Activated CD8-positive, alpha-beta memory T cell treated with anti-CD3 and anti-CD28 coated beads, Interleukin-2, amount 10 ng/mL, durations not matched to agents 7 days and 5 days (primary cell): ENCODE measurements at regions not wholly inside any gene's neighbourhood (a gene's known extent, or its start where the extent isn't known, plus 50 kb on each side); places are given as distances from the start of the nearest gene placed in this dataset.
"Not testable (repeated sequence)": the region's sequence is repeated elsewhere in the genome, so short reads cannot be mapped to it uniquely, and the experiment has no call there.

Experiments used
- ATAC-seq: fragments of 150-1000 bp; cut with Tn5 transposase; one replicate; pipeline ENCODE4 v1.10.0; 2021; ENCODE audit warnings: moderate library complexity
- CTCF ChIA-PET: fragments of 350-600 bp; sonication (Branson Sonifier 250); formaldehyde crosslinking; loops from one replicate; lab custom pipeline; 2021; ENCODE audit warnings: antibody characterized with exemption; lab: Charles Lee
- DNase-seq: peaks from one replicate; pipeline ENCODE4 v3.0.0-alpha.2; 2020
- H3K27ac Mint-ChIP-seq: one replicate; pipeline ENCODE4 v1.8.0; 2021; ENCODE audit warnings: mild to moderate bottlenecking, mixed read lengths
- H3K27me3 Mint-ChIP-seq: one replicate; pipeline ENCODE4 v1.8.0; 2021; ENCODE audit warnings: mixed read lengths
- H3K36me3 Mint-ChIP-seq: one replicate; pipeline ENCODE4 v1.8.0; 2021; ENCODE audit warnings: mild to moderate bottlenecking, mixed read lengths
- H3K4me1 Mint-ChIP-seq: one replicate; pipeline ENCODE4 v1.8.0; 2021; ENCODE audit warnings: mixed read lengths
- H3K4me3 Mint-ChIP-seq: one replicate; pipeline ENCODE4 v1.8.0; 2021; ENCODE audit warnings: mild to moderate bottlenecking, moderate library complexity, mixed read lengths
- H3K9me3 Mint-ChIP-seq: one replicate; pipeline ENCODE4 v1.8.0; 2022; ENCODE audit warnings: low read depth, mixed read lengths

DNA sequence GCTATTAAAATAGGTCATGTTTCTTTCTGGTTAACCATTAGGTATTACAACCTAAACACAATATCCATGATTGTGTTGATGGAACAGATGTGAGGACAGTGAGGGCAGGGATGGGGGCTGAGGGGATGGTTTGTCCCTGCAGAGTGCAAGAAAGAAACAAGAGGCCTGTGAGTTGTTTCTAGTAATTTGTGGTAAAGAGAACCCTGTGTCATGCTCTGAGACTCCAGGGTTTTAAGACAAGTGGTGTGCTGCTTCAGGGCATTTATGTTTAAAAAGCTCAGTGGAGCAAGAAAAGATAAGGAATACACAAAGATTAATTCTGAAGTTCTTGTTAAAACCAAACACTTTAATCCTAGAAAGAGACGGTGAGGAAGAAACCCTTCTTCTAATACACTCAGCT, 656.5 kb downstream of the TLE1 start:
- Mint-ChIP-seq H3K27me3 (no peaks in the 10 kb centered on the region), H3K27ac (no peak overlapping the region), H3K36me3 (no peaks in the 10 kb centered on the region), H3K4me3 (no peak overlapping the region), H3K9me3 (peaks cover 2% of the 10 kb centered on the region), H3K4me1 (no peaks in the 10 kb centered on the region)
- CTCF ChIA-PET = no interaction called here
- no peak for DNase-seq
- ATAC-seq = no peak

DNA sequence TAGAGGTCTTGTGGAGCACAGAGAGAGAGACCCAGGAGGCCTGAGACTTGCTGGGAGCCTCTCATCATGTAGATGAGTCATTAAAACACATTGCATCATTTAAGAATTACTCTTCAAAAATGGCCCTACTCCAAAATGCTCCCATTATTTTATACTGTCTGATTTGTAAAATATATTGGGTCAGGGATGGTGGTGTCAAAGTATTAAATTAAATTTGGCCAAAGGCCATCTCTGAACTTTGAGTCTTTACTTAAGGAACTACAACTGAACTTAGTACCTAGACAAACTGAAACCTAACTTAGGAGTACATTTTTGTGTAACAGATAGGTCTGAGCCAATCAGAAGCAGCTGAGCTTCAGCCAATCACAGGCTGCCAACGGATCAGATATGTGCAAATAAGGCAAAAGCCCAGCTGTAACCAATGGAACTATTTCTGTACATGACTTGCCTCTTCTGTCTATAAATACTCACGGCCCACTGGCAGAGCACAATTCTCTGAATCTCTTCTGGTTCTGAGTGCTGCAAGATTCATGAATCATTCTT, 657.2 kb downstream of the TLE1 start:
- DNase-seq (no peak), ATAC-seq (no peak)
- H3K4me3 Mint-ChIP-seq = no peak overlapping the region
- CTCF ChIA-PET = no interaction called here
- no peaks in the 10 kb centered on the region for H3K4me1 Mint-ChIP-seq
- H3K27me3 Mint-ChIP-seq = no peaks in the 10 kb centered on the region
- no peak overlapping the region for H3K27ac Mint-ChIP-seq
- peaks cover 2% of the 10 kb centered on the region for H3K9me3 Mint-ChIP-seq
- no peaks in the 10 kb centered on the region for H3K36me3 Mint-ChIP-seq

DNA sequence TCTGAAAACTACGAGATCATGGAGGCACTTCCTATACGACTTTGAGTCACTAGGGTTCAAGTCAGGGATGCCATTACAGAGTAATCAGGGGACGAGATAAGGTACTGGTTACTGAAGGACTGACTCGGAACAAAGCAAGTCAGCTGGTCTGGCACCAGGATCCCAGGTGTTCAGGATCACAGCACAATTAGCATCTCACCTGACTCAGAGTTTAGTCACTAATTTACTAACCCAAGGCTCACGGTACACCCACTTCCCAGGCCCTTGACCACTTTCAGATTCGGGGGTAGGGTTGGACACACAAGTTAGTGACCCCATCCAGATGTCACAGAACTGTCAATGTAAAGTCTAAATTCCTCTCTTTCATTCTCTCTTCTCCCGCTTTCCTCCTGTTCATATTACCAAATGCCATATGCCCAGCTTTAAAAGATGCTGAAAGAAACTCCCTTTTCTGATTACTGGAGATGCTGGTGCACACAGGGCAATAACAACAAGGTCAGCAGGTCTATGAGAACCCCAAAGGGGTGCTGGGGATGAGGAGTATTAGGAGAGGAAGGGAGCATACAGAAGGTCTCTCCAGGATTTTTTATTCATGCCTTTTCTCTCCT, 657.8 kb downstream of the TLE1 start:
- CTCF ChIA-PET = no interaction called here
- ATAC-seq = no peak
- Mint-ChIP-seq H3K36me3 (no peaks in the 10 kb centered on the region), H3K9me3 (peaks cover 2% of the 10 kb centered on the region), H3K4me3 (no peak overlapping the region), H3K27me3 (no peaks in the 10 kb centered on the region), H3K27ac (no peak overlapping the region), H3K4me1 (no peaks in the 10 kb centered on the region)
- no peak for DNase-seq

DNA sequence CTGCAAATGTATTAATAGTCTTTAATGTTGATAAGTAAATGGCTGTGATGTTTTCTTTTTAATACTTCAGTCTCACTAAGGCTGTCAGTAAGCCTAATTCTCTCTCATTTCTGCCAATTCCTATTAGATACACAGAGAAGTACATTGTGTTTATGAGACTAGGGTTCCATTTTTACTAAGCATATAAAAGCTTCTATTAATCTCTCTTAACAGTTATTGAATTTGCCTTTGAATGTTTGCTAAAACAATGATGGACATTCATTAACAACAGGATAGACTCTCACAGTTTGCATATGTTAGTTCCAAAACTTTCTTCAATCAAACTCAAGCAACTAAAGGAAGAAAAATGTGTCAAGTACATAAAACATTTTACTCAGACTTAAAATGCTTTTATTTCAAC, 659.3 kb downstream of the TLE1 start:
- CTCF ChIA-PET = no interaction called here
- ATAC-seq = no peak
- no peaks in the 10 kb centered on the region for H3K27me3 Mint-ChIP-seq
- no peak overlapping the region for H3K27ac Mint-ChIP-seq
- peaks cover 2% of the 10 kb centered on the region for H3K9me3 Mint-ChIP-seq
- DNase-seq = no peak
- no peaks in the 10 kb centered on the region for H3K4me1 Mint-ChIP-seq
- no peak overlapping the region for H3K4me3 Mint-ChIP-seq
- H3K36me3 Mint-ChIP-seq = no peaks in the 10 kb centered on the region

DNA sequence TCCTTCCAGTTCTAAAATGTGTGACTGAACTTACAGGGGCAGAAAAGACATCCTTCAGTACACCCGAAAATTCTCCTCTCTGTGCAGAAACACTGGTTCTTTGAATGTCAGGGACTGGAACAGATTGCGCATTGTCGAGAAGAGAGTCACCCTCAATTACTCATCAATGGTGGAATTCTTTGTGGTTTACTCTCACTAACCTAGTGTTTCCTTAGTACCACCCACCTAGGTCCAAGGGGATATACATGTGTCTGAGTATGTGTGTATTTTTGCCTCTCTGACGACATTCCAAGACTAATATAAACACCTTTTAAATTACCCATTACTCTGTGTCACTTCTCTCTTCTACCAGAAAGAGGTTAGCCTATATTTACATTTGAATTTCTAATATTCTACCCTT, 660.8 kb downstream of the TLE1 start:
- DNase-seq (no peak), ATAC-seq (no peak)
- Mint-ChIP-seq H3K4me3 (no peak overlapping the region), H3K27me3 (no peaks in the 10 kb centered on the region), H3K36me3 (no peaks in the 10 kb centered on the region), H3K27ac (no peak overlapping the region), H3K4me1 (no peaks in the 10 kb centered on the region), H3K9me3 (peaks cover 5% of the 10 kb centered on the region)
- CTCF ChIA-PET = no interaction called here

DNA sequence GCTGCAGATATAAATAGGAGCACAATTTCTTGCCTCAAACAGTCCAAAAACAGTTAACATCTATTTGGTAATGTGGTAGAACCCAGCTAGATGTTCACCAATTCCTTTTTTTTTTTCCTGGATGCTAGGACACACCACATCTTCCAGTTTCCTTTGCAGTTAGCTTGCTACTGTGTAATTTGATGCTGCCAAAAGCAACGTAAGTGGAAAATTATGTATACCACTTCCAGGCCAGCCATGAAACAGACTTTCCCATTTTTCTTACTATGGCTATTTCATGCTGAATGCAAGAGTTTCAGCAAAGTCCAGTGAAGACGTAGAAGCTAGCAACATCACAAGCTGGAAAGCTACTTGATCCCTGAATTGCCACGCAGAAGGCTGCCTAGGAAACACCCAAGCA, 667.2 kb downstream of the TLE1 start:
- H3K27me3 Mint-ChIP-seq = no peaks in the 10 kb centered on the region
- H3K4me1 Mint-ChIP-seq = no peaks in the 10 kb centered on the region
- peaks cover 7% of the 10 kb centered on the region for H3K9me3 Mint-ChIP-seq
- no peak for ATAC-seq
- CTCF ChIA-PET = no interaction called here
- no peak for DNase-seq
- H3K27ac Mint-ChIP-seq = no peak overlapping the region
- no peaks in the 10 kb centered on the region for H3K36me3 Mint-ChIP-seq
- H3K4me3 Mint-ChIP-seq = no peak overlapping the region

DNA sequence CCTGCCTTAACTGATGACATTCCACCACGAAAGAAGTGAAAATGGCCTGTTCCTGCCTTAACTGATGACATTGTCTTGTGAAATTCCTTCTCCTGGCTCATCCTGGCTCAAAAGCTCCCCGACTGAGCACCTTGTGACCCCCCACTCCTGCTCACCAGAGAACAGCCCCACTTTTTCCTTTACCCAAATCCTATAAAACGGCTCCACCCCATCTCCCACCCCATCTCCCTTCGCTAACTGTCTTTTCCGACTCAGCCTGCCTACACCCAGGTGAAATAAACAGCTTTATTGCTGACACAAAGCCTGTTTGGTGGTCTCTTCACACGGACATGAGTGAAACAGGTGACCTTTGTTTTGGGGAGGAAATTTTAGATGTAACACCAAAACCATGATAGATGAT, 674.4 kb downstream of the TLE1 start:
- not testable (repeated sequence) for H3K4me1 Mint-ChIP-seq
- H3K9me3 Mint-ChIP-seq = peaks cover 22% of the 10 kb centered on the region

DNA sequence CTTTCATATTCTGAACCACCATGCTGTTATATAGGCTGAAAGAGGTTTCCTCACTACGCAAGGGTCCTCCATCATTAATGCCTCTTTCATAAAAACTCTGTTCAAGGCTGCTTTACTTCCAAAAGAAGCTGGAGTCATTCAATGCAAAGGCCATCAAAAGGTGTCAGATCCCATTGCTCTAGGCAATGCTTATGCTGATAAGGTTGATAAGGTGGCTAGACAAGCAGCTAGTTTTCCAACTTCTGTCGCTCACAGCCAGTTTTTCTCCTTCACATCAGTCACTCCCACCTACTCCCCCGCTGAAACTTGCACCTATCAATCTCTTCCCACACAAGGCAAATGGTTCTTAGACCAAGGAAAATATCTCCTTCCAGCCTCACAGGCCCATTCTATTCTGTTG, 676.2 kb downstream of the TLE1 start:
- H3K9me3 Mint-ChIP-seq = peaks cover 25% of the 10 kb centered on the region
- H3K4me3 Mint-ChIP-seq, H3K27me3 Mint-ChIP-seq, H3K27ac Mint-ChIP-seq, H3K36me3 Mint-ChIP-seq, ATAC-seq, CTCF ChIA-PET, H3K4me1 Mint-ChIP-seq, DNase-seq: not testable (repeated sequence)

More for the DNA sequence above, 674.4 kb downstream of the TLE1 start:
- H3K4me3 Mint-ChIP-seq, H3K27ac Mint-ChIP-seq, H3K36me3 Mint-ChIP-seq, CTCF ChIA-PET, H3K27me3 Mint-ChIP-seq, DNase-seq, ATAC-seq: not testable (repeated sequence)

DNA sequence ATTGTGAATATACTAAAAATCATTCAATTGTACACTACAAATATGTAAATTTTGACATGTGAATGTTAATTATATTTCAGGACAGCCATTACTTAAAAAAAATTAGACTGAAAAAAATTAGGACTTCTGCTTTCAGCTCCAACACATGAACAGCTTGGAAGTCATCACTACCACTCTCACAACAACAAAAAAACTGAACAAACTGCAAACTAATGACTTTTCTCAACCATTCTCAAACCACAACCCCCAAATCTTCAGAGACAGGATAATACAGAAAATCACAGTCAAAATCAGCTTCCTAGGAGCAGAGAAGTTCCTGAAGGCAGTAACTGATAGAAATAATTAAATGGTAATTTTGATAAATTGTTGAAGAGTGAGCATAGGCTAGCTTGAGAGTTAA, 686.4 kb downstream of the TLE1 start:
- CTCF ChIA-PET = no interaction called here
- H3K4me1 Mint-ChIP-seq = no peaks in the 10 kb centered on the region
- no peak overlapping the region for H3K27ac Mint-ChIP-seq
- H3K36me3 Mint-ChIP-seq = no peaks in the 10 kb centered on the region
- H3K9me3 Mint-ChIP-seq = no peaks in the 10 kb centered on the region
- DNase-seq (no peak), ATAC-seq (no peak)
- no peaks in the 10 kb centered on the region for H3K27me3 Mint-ChIP-seq
- no peak overlapping the region for H3K4me3 Mint-ChIP-seq

DNA sequence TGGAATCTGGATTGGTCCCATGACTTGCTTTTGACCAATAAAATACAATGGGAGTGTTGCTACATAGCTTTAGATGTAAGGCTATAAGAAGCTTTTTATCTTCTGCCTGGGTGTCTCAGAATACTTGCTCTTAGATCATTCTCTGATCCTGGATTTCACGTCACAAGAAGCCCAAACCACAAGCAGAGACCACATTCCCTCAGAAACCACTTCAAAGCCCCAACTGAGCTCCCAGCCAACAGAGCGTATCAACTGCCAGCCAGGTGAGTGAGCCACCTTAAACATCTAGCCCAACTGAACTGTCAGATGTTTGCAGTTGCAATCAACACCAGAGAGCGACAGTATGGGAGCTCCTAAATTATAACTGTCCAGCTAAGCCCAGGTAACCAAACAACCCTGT, 687.1 kb downstream of the TLE1 start:
- no peak overlapping the region for H3K4me3 Mint-ChIP-seq
- H3K27me3 Mint-ChIP-seq = no peaks in the 10 kb centered on the region
- H3K27ac Mint-ChIP-seq = no peak overlapping the region
- H3K9me3 Mint-ChIP-seq = no peaks in the 10 kb centered on the region
- CTCF ChIA-PET = no interaction called here
- DNase-seq (no peak), ATAC-seq (no peak)
- H3K36me3 Mint-ChIP-seq = no peaks in the 10 kb centered on the region
- no peaks in the 10 kb centered on the region for H3K4me1 Mint-ChIP-seq

DNA sequence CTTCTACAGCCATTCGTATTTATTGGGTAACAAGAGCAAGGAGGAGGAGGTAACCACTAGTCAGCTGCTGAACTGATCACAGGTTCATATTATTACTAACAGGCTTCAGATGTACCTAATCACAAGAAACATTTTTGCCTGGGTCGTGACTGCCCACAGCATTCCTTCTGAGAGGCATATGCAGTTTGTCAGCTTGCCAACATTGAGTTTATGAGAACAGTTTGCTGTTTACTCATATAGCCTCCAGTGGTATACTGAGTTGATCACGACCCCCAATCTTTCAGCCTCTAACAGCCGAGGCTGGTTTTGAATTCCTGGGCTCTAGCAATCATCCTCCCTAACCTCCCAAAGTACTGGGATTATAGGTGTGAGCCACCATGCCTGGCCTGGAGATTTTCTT, 693.6 kb downstream of the TLE1 start:
- ATAC-seq (no peak), DNase-seq (no peak)
- H3K36me3 Mint-ChIP-seq = no peaks in the 10 kb centered on the region
- no peak overlapping the region for H3K4me3 Mint-ChIP-seq
- CTCF ChIA-PET = no interaction called here
- H3K27me3 Mint-ChIP-seq = no peaks in the 10 kb centered on the region
- no peak overlapping the region for H3K27ac Mint-ChIP-seq
- H3K9me3 Mint-ChIP-seq = peaks cover 2% of the 10 kb centered on the region
- H3K4me1 Mint-ChIP-seq = no peaks in the 10 kb centered on the region

DNA sequence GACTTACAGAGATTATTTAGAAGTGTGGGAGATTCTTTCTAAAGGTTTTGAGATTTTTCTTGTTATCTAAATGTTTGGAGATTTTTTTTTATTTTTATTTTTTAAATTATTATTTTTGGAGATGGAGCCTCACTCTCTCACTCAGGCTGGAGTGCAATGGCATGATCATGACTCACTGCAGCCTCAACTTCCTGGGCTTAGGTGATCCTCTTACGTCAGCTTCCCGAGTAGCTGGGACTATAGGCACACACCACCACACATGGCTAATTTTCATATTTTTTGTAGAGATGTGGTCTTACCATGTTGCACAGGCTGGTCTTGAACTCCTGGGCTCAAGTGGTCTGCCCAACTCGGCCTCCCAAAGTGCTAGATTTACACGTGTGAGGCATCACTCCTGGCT, 694.5 kb downstream of the TLE1 start:
- no peaks in the 10 kb centered on the region for H3K36me3 Mint-ChIP-seq
- CTCF ChIA-PET = no interaction called here
- DNase-seq (no peak), ATAC-seq (no peak)
- no peaks in the 10 kb centered on the region for H3K27me3 Mint-ChIP-seq
- no peak overlapping the region for H3K4me3 Mint-ChIP-seq
- no peaks in the 10 kb centered on the region for H3K4me1 Mint-ChIP-seq
- H3K27ac Mint-ChIP-seq = no peak overlapping the region
- peaks cover 2% of the 10 kb centered on the region for H3K9me3 Mint-ChIP-seq

DNA sequence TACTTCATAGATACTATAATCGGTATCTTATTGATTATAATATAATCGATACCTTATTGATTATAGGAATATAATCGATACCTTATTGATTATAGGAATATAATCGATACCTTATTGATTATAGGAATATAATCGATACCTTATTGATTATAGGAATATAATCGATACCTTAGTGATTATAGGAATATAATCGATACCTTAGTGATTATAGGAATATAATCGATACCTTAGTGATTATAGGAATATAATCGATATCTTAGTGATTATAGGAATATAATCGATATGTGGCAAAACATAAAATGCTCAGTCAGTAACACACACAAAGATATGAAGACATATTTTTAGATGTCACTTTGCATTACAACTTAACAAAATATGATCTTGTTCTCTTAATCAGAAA, 703.8 kb downstream of the TLE1 start:
- H3K36me3 Mint-ChIP-seq, CTCF ChIA-PET, H3K9me3 Mint-ChIP-seq, H3K4me3 Mint-ChIP-seq, DNase-seq, H3K27ac Mint-ChIP-seq, H3K27me3 Mint-ChIP-seq, ATAC-seq, H3K4me1 Mint-ChIP-seq: not testable (repeated sequence)

DNA sequence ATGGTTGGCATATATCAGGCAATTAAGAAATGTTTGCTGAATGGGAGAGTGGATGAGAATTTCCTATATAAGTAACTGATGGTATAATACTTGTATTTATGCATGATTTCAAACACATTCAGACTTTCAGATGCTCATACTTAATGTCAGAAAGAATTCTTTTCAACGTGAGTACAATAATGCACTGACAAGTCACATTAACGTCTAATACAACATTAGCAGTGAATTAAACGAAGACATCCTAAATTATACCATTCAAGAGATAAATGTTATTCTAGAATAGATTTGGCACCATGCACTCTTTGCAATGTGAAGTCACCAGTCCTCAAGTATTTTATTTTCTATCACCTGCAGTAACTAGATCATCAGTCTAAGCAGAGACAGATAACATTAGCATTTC, 712.9 kb downstream of the TLE1 start:
- H3K27me3 Mint-ChIP-seq = no peaks in the 10 kb centered on the region
- CTCF ChIA-PET = no interaction called here
- H3K4me3 Mint-ChIP-seq = no peak overlapping the region
- DNase-seq = no peak
- peaks cover 17% of the 10 kb centered on the region for H3K9me3 Mint-ChIP-seq
- H3K4me1 Mint-ChIP-seq = no peaks in the 10 kb centered on the region
- no peak for ATAC-seq
- no peaks in the 10 kb centered on the region for H3K36me3 Mint-ChIP-seq
- H3K27ac Mint-ChIP-seq = no peak overlapping the region

DNA sequence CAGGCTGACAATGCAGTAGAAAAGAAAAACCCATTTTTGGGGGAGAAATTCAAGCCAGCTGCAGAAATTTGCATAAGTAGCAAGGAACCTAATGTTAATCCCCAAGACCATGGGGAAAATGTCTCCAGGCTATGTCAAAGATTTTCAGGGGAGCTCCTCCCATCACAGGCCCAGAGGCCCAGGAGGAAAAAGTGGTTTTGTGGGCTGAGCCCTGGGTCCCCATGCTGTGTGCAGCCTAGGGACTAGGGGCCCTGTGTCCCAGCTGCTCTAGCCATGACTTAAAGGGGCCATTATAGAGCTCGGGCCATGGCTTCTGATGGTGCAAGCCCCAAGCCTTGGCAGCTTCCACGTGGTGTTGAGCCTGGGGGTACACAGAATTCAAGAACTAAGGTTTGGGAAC, 719.0 kb downstream of the TLE1 start:
- H3K4me3 Mint-ChIP-seq, H3K27me3 Mint-ChIP-seq, H3K4me1 Mint-ChIP-seq, DNase-seq, CTCF ChIA-PET, ATAC-seq, H3K36me3 Mint-ChIP-seq, H3K27ac Mint-ChIP-seq: not testable (repeated sequence)
- H3K9me3 Mint-ChIP-seq = peaks cover 19% of the 10 kb centered on the region
